Activated T-cell treated with anti-CD3 and anti-CD28 coated beads for 48 hours (primary cell): ENCODE measurements at regions not wholly inside any gene's neighbourhood (a gene's known extent, or its start where the extent isn't known, plus 50 kb on each side); places are given as distances from the start of the nearest gene placed in this dataset.
"Not testable (repeated sequence)": the region's sequence is repeated elsewhere in the genome, so short reads cannot be mapped to it uniquely, and the experiment has no call there.

Experiments used
- DNase-seq: peaks from one replicate; pipeline ENCODE4 v3.0.0-alpha.2; 2020; ENCODE audit warnings: low read depth

GRCh38 chr7:113383638-113384037 is 265.3 kb upstream of the SMIM30 start:
- DNase-seq = no peak

GRCh38 chr7:113379746-113380145 is 261.4 kb upstream of the SMIM30 start:
- DNase-seq = no peak

GRCh38 chr7:113374955-113375354 is 256.6 kb upstream of the SMIM30 start:
- DNase-seq = no peak

- no peak for DNase-seq
Observed at GRCh38 chr7:113373863-113374262, 255.5 kb upstream of the SMIM30 start.

- DNase-seq = no peak
Observed at GRCh38 chr7:113371416-113372043, 253.2 kb upstream of the SMIM30 start.

GRCh38 chr7:113370910-113371309 is 252.6 kb upstream of the SMIM30 start:
- no peak for DNase-seq

GRCh38 chr7:113368256-113368655 is 249.9 kb upstream of the SMIM30 start:
- DNase-seq = no peak

GRCh38 chr7:113367041-113367586 is 248.8 kb upstream of the SMIM30 start:
- DNase-seq = no peak

GRCh38 chr7:113366122-113366521 is 247.8 kb upstream of the SMIM30 start:
- DNase-seq = no peak

- no peak for DNase-seq
Observed at GRCh38 chr7:113349339-113349738, 231.0 kb upstream of the SMIM30 start.

- no peak for DNase-seq
Observed at GRCh38 chr7:113339661-113340060, 221.3 kb upstream of the SMIM30 start.

- DNase-seq = no peak
Observed at GRCh38 chr7:113338071-113338696, 219.8 kb upstream of the SMIM30 start.

- not testable (repeated sequence) for DNase-seq
Observed at GRCh38 chr7:113336838-113337237, 218.5 kb upstream of the SMIM30 start.

GRCh38 chr7:113331155-113331898 is 213.0 kb upstream of the SMIM30 start:
- DNase-seq = no peak

- no peak for DNase-seq
Observed at GRCh38 chr7:113321201-113321600, 202.8 kb upstream of the SMIM30 start.

- DNase-seq = no peak
Observed at GRCh38 chr7:113320419-113320818, 202.1 kb upstream of the SMIM30 start.

GRCh38 chr7:113314594-113314993 is 196.2 kb upstream of the SMIM30 start:
- no peak for DNase-seq

- DNase-seq = no peak
Observed at GRCh38 chr7:113308399-113308798, 190.0 kb upstream of the SMIM30 start.

GRCh38 chr7:113307147-113307546 is 188.8 kb upstream of the SMIM30 start:
- DNase-seq = no peak

- no peak for DNase-seq
Observed at GRCh38 chr7:113306302-113306701, 187.9 kb upstream of the SMIM30 start.

- DNase-seq = no peak
Observed at GRCh38 chr7:113304104-113304503, 185.8 kb upstream of the SMIM30 start.

GRCh38 chr7:113303388-113303787 is 185.0 kb upstream of the SMIM30 start:
- DNase-seq = not testable (repeated sequence)

- DNase-seq = no peak
Observed at GRCh38 chr7:113301983-113302382, 183.6 kb upstream of the SMIM30 start.
